ENCODE measurements at regions not wholly inside any gene's neighbourhood (a gene's known extent, or its start where the extent isn't known, plus 50 kb on each side); places are given as distances from the start of the nearest gene placed in this dataset.

- TF ChIP-seq CTCF (IDR thresholded peaks at IDR 0.05) (no peak), EZH2phosphoT487 (IDR thresholded peaks at IDR 0.05) (no peak)
Observed at GRCh38 chrX:139324756-139325155, 205.8 kb upstream of the F9 start.
